Activated T-cell treated with anti-CD3 and anti-CD28 coated beads for 24 hours (primary cell): ENCODE measurements at regions not wholly inside any gene's neighbourhood (a gene's known extent, or its start where the extent isn't known, plus 50 kb on each side); places are given as distances from the start of the nearest gene placed in this dataset.

Experiments used
- DNase-seq: peaks from one replicate; pipeline ENCODE4 v3.0.0-alpha.2; 2020; ENCODE audit warnings: low read depth

DNA sequence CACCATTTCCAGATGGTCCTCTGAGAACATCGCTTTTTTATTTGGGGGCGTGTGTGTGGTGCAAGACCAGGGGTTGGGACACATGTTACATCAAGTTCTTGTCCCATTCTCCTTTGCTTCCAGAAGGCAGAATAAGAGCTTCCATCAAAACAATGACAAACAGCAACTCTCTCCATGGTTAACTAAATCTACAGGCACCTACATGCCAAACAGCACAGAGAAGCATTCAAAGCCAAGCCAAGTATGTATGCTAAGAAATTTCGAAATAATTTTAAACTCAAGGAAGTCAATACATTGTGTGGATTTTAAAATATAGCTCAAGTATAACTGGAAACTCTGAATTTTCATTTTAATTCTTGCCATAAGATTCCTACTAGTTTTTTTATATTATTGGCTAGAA lies 105.6 kb downstream of the SEC61B start:
- DNase-seq, result no peak

DNA sequence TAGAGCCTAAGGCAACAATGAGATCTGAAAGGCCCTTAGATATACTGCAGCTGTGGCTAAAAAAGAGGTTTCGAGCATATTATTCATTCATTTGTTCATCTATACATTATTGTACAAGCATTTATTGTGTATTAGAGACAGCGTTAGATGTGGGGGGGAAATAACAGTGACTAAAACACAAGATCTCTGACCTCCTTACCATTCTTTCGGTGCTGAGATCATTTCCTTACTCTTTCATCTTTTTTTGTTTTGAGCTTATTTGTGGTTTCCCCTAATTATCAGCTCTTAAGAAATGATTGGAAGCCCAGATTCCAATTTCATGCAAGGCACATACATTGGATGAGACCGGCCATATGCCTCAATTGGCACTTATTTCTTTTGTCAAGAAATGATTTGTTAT lies 113.2 kb downstream of the SEC61B start:
- no peak for DNase-seq

DNA sequence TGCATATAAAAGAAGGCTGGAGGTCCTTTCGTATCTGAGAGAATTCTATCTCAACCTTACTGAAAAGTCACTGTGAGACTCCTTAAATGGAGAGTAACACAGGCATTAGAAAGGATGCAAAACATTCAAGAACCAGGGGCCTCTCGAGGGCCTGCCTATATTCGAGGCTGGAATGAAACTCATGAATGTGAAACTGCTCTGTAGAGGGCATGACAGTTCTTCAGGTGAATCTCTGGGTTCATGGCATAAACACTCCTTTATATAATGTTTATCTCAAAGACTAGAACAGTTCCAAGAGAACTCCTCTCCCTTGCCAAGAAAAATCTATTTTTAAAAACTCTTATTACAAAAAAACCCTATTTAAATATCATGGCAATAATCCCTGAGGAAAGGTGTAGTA lies 113.9 kb downstream of the SEC61B start:
- DNase-seq, result no peak

DNA sequence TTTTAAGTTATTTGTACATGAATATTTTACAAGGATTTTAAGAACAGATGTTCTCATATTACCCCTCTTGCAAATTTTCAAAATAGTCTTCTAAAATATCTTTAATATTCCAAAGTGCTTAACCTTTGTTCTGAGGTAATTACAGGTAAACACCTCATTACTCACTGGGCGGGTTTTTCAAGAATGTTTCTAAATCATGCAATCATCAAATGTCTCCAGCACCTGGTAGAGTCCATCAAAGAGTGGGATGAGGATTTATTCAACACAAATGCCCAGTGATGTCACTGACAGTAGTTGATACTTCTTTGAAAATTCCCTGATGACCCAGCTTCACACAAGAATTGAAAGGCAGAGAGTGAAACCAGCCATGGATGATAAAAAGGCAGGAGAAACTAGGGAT lies 114.4 kb downstream of the SEC61B start:
- DNase-seq, result no peak

DNA sequence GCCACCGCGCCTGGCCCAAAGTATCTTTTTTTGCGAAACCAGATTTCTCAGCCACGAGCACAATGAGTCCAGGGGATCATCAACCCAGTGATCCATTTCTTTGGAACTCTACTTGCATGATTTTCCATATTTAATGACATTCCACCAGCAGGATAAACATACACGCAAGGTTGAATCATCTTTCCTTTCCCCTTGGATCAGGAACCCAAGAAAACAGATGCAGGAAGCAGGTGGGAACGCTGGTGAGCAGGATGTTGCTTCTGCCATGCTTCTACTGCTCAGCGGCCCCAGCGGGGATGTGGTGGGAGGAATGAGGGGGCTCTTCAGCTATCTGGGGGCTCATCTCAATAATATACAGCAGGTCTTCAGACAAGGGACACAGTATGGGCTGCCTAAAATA lies 118.2 kb downstream of the SEC61B start:
- no peak for DNase-seq

DNA sequence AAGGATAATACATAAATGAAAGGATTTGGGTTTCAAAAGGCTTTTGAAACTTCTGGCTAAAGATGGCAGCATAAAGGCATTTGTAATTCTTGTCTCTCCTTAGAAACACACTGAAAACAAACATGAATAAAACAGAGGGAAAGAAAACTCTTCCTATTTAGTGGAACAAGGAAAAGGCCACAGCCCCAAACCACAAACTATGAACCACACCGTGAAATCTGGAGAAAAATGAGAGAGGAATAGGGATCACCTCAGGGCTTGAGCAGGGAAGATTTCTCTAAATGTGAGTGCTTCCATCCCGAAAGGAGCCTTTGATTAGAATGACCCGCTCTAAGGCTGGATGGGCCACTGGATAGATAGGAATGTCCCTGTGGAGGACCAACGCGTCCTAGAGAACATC lies 119.6 kb downstream of the SEC61B start:
- no peak for DNase-seq

DNA sequence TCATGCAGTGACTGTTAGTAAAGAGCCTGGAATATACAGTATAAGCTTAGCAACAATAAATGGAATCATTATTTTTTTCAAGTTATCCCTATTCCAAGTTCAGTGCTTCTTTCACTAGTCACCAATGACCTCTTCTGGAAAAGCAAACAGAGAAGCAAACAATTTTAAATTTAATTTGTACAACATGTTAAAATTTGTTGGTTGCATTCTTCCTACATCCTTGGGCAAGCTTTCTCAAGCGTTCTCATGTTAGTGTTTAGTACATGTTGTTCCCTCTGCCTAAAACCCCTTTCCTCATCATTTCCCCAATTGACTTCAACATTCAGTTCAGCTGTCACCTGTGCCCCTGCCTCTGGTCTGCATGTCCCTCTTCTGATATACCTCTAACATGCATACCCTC lies 123.4 kb downstream of the SEC61B start:
- DNase-seq, result no peak

DNA sequence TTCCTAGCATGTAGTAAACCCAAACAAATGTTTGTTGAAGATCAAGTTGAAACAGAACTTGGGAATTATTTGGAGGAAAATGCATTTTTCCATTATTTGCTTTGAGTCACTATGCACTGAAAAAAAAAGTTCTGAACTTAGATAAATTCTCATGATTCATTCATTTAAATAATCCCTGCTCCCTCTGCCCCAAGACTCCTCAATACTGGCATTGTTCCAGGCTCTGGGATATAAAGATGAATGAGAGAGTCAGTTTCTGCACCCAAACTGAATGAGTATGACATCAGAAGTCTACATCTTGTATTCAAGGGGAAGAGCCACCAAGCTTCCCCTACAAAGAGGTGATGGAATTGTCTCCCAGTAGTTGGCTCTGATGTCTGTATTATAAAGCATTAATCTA lies 123.9 kb downstream of the SEC61B start:
- no peak for DNase-seq

DNA sequence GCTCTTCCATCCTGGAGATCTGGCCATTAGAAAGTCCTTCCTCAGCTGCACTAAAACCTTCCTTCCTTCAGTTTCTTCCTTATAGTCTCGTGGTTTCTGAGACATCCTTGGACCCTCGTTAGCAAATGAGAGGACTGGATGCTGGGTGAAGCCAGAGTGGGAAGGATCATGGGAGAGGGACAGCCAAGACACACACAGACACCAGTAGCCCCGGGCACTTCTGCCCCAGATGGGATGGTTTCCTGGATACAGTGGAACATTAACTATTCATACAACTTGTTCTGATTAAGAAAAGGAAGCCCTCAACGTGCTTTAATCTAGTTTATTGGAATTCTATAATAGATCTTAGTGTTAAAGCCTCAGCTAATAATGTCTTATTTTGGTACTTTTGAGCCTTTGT lies 125.5 kb downstream of the SEC61B start:
- DNase-seq, result no peak

DNA sequence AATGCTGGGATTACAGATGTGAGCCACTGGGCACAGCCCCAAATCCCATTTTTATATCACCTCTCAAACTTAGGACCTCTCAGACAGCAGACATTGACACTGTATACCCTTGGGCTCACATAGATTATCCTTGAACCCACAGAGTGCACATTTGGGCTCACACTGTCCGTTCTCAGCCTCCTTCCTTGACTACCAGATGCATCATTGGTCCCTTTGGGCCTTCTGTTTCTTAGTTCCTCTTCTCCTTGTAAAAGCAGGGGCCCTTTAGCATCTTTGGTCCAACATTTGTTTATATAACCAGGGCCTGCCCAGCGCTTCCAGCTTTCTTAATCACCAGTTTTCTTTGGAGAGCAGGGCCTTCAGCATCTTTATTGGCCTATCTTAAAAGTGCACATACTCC lies 126.2 kb downstream of the SEC61B start:
- DNase-seq, result no peak

DNA sequence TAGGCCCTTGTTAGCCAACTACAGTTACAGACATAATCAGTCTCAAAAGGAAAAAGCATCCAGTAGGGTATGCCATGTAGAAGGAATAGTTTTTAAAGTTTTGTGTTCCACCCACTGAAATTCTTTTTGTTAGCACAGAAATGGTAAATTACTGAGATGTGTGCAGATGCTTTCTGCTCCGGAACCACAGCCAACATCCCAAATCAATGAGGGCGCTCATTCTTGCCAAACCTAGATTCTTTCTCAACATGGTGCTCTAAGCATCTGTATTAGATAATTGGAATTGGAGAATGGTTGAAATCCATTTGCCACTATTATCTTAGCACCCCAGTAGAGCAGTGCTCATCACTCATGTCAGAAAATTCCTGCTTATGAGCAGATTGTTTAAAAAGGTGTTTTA lies 127.8 kb downstream of the SEC61B start:
- DNase-seq, result no peak

DNA sequence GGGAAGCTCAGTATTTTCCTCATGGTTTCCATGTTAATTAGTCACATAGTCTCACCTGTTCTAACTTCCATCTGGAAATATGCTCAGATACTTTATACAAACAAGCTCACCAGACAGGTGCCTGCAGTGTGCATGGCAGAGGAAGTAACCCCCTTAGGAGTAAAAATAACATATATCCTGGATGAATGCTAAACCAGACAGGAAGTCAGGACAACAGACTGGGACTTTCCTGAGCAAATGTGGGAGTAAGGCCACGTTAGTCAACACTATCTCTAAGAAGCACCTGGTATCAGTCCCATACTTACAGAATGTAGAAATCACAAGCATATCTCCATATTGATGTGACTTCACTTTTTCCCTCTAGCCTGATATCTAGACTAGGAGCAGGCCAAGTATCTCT lies 128.4 kb downstream of the SEC61B start:
- no peak for DNase-seq

DNA sequence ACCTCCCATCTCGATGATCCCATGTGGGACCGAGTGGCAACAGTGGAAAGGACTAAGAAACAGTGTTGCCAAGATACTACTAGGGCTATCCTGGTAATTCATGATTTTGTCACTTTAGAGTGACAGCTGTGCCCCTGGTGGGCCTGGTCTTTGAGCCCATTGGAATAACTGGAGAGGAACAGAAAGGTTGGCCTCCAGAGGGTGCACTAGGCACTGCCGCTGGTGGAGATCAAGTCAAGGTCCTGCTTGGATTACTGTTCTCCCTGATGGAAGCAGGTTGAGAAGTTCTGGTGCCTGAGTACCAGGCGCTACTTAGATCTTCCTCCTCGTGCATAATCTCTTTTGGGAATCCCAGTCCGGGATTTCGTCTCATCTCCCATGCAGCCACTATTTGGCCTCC lies 129.6 kb downstream of the SEC61B start:
- no peak for DNase-seq

DNA sequence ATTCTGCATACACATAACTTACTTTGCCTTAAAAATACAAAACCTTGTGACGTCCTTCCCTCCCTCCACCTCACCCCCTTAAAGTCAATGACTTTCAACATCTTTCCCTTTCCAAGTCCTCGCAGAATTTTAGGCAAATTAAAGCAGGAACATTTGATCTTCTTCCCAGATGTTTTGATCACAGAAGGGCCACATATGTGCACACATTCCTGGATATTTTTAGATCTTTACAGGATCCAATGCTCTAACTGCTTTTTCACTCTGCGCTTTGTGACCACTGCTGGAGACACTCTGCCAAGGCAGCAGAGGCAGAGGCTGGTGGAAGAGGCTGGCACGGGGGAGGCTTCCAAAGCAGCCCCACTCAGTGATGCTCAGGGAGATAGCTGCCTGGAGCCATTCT lies 130.7 kb downstream of the SEC61B start:
- no peak for DNase-seq

DNA sequence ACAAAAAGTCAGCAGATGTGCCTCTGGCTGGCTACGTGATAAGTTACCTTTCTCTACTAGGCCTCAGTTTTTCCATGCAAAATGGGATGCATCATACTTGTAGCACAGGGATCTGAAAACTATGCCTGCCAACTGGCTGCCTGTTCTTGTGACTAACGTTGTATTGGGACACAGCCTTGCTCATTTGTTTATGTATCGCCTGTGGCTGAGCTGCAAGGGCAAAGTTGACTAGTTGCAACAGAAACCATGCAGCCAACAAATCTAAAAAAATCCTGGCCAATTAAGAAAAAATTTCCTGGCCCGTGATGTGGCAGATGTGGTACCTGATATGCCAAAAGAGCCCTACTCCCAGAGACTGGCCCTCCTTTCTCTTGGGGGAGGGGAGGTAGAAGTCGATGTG lies 131.3 kb downstream of the SEC61B start:
- DNase-seq, result no peak

DNA sequence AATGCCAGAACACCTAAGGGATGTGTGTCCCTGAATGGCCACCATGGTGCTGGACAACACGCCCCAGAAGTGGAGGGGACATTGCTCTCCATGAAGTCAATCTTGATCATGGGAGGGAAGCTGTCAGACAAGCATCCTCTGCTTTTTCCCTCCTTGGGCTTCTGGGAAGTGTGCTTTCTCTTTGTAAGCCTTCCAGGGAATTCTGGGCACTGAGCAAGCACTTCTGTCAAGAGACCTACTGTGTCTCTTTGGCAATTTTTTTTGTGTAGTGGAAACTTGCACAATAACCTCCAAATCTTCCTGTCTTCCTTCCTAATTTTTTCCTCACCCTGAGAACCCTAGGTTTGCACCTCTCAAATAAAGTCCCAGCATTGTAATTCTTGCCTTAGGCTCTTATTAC lies 132.0 kb downstream of the SEC61B start:
- DNase-seq, result no peak

DNA sequence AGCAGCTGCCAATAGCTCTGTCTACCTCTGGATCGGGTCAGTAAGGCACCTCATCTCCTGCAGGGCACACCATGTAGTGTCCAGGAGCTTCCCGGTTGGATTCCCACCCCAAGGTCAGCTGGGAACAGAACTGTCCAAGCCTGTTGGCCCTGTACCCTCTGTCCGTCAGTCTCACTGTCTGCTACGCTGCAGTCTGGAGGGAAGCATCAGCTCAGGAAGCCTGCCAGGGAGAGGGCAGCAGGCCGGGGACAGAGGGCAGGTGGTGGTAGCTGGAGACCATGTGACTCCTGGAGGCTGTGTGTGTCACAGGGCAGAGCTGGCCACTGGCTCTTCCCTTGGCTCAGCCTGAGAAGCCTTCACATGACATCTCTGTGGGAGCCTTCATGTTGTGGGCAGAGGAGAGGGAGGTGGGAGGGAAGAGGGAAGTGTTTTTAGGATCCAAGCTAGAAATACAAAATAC lies 134.5 kb downstream of the SEC61B start:
- no peak for DNase-seq

DNA sequence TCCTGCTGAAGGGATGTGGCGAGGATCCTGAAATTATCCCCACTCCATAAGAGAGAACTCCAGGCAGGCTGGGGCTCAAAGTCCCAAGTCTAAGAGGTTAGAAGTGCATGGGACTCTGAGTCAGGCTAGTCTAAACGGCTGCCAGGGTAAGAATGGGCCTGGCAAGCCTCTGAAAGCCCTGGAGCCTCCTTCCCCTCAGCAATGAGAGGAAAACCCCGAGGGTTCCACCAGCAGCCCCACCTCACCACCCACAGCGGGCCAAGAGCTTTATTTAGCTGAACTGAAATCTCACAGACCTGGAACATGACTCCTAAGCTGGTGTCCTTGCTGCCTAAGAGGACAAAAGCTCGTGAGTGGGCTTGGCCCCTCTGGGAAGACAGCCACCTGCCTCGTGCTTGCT lies 135.5 kb downstream of the SEC61B start:
- DNase-seq, result no peak

DNA sequence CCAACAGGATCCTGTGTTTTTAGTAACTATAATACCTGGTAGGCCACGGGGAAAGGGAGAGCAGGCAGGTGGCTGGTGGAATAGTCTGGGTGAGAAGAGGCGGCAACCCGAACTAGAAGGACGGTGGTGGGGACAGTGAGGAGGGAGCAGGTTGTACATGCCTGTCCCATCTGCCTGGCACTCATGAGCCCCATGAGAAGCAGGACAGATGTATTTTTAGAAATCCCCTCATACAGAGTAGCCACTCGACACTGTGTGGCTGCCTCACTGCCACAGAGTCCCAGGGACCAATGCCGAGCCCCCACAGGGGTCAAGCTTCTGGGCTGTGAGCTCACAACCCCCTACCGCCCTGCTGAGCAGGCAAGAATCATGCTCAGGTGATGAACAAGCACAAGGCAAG lies 136.6 kb downstream of the SEC61B start:
- DNase-seq, result no peak

DNA sequence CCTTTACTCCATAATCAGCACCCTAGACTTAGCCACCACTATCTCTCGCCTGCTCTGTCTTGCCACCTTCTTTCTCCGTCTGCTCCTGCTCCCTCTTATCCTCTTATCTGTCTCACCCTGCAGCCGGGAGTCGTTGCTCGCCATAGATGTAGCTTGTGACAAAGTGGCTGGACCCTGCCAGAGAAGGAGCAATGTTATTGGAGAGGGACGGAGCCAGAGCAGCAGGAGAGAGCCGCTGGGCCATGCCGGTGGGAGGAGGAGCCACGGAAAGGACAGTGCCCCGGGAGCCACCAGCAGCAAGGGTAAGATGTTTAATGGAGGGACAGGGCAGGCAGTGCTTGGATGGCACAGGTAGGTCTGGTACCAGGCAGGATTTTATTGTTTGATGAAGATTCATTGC lies 137.3 kb downstream of the SEC61B start:
- DNase-seq, result no peak

DNA sequence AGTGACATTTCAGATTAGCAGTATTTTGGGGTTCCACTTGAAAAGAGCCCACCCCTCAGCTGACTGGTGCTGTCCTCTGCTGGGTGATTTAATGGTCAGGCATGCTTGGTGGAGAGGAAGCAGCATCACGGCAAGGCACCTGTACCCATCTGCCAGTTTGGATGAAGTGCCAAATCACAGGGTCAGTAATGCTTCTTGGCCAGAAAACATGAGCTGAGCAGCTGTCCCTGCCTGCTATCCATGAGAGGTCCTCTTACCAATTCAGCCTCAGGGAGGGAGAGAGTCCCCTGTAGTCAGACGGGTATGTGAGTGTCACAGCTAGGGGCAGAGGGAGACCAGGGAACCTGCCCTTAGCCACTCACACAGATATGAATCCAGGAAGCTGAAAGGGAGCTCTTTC lies 137.9 kb downstream of the SEC61B start:
- DNase-seq, result no peak

DNA sequence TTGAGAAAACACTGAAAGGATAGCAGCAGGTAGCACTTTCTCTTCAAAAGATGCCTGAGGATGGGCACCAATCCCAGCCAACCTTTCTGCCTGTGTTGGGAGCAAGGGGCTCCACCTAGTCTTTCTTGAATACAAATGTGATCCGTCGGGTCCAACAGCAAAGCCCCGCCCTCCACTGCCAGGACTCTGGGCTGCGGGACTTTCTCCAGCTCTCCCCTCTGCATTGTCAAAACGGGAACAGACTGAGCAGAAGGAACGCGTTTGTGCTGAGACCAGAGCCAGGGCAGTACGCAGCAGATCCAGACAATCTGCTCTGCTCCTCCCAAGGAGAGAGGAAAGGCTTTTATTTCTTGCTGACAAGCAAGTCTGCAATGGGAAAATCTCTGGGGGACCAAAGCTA lies 139.7 kb downstream of the SEC61B start:
- no peak for DNase-seq

DNA sequence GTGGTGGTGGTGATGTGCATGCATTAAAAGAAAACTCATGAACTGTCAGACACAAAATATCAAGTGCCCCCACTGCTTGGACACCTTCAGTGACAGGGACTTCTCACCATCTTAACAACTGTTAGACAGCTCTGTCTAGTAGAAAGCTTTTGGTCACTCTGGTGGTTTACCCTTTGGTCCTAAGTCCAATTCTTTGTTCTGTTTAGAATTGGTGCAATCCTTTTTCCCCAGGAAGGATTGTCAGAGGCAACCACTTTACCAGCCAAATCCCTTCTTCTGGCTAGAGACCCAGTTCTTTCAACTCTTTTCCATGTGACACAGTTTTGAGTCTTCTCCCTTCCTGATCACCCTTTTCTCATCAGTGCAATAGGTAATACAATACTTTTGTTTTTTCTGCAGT lies 140.2 kb downstream of the SEC61B start:
- no peak for DNase-seq

DNA sequence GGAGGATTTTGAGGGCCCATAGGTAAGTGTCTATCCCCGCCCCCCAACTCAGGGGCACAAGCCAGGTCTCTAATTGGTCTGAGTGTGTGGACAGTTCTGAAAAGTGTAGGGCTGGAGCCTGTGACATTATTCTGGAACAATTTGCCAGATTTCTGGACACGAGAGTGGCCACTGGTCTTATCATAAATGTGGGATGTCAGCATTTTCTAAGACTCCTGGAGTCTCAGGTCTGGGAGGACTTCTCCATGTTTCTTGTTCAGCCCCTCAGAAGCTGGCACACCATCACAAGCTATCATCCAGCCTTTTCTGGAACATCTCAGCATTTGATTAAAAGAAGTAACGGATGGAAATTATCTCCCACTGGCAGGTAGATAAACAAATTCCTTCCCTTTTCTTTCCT lies 141.4 kb downstream of the SEC61B start:
- no peak for DNase-seq

DNA sequence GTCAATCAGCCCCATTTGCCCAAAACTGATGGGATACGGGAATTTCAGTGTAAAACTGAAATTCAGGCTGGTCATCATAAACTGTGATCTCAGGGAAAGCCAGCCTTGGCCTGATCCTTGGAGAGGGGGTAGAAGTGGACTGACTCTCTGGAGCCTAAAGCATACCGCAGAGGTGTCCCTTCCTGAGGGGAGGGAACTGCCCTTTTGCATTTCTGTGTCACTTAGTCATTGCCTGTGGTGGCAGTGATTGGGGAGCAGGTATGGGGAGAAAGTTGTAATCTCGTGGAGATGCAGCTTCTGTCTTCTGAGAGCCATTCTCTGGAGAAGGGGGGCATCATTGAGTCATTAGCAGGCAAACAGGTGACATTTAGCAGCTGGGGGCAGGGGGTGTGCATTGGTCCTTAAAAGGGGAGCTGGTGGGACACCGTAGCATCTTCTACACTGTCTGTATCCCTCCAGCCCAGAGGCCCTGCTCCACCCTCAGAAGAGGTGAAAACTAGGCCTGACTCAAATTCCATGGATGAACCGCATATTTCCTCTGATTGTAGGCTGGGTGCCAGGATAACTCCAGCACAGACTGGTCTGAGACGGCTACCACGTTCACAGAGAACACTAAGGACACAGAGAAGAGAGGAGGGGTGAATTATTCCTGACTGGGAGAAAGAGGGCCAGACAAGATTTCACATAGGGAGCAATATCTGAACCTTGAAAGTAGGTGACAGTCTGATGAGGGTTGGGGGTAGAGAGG lies 143.3 kb downstream of the SEC61B start:
- no peak for DNase-seq
